ENCODE measurements at regions not wholly inside any gene's neighbourhood (a gene's known extent, or its start where the extent isn't known, plus 50 kb on each side); places are given as distances from the start of the nearest gene placed in this dataset.
A peak's percentile ranks its signal among the peaks of the same experiment; 100 is the strongest.

GRCh38 chr18:77520767-77521166 lies 271.1 kb downstream of the GALR1 start:
- no peak overlapping the region for H3K4me3 ChIP-seq
- H3K9me3 ChIP-seq: no peaks in the 10 kb centered on the region
- 73 to 83% (median 81%) methylated on average over 5 of the region's 5 CpGs for WGBS, 4 donors
- no peaks in the 10 kb centered on the region for H3K36me3 ChIP-seq
- no peak for TF ChIP-seq CTCF (IDR thresholded peaks at IDR 0.05)
- TF ChIP-seq POLR2A (IDR thresholded peaks at IDR 0.05): no peak
- H3K27ac ChIP-seq: no peak overlapping the region
- no peaks in the 10 kb centered on the region for H3K27me3 ChIP-seq
- ATAC-seq (no peak), DNase-seq (no peak)
- H3K4me1 ChIP-seq: no peaks in the 10 kb centered on the region
- intact Hi-C loops (cut with DNase I): no loop called here

- intact Hi-C loops (cut with DNase I): no loop called here
- ATAC-seq (peak in 3 of 4 donors; percentile 72 to 95 (median 72)), DNase-seq (no peak)
- no peaks in the 10 kb centered on the region for H3K9me3 ChIP-seq
- no peaks in the 10 kb centered on the region for H3K27me3 ChIP-seq
- H3K4me1 ChIP-seq: no peaks in the 10 kb centered on the region
- 59 to 72% (median 63%) methylated on average over 9 of the region's 9 CpGs for WGBS, 4 donors
- TF ChIP-seq POLR2A (IDR thresholded peaks at IDR 0.05) (no peak), CTCF (IDR thresholded peaks at IDR 0.05) (no peak)
- H3K4me3 ChIP-seq: no peak overlapping the region
- no peaks in the 10 kb centered on the region for H3K36me3 ChIP-seq
- no peak overlapping the region for H3K27ac ChIP-seq
Measured at GRCh38 chr18:77522051-77522675, 272.5 kb downstream of the GALR1 start.

GRCh38 chr18:77524909-77525308 lies 275.3 kb downstream of the GALR1 start:
- Histone ChIP-seq H3K36me3 (no peaks in the 10 kb centered on the region), H3K4me3 (no peak overlapping the region), H3K27ac (no peak overlapping the region), H3K9me3 (no peaks in the 10 kb centered on the region), H3K27me3 (no peaks in the 10 kb centered on the region), H3K4me1 (no peaks in the 10 kb centered on the region)
- no peak for DNase-seq
- TF ChIP-seq POLR2A (IDR thresholded peaks at IDR 0.05) (no peak), CTCF (IDR thresholded peaks at IDR 0.05) (no peak)
- no peak for ATAC-seq
- intact Hi-C loops (cut with DNase I): no loop called here
- 67 to 78% (median 74%) methylated on average over 7 of the region's 7 CpGs for WGBS, 4 donors

GRCh38 chr18:77526962-77527361 lies 277.3 kb downstream of the GALR1 start:
- WGBS, 4 donors: 83 to 90% (median 89%) methylated on average over 8 of the region's 8 CpGs
- TF ChIP-seq CTCF (IDR thresholded peaks at IDR 0.05) (no peak), POLR2A (IDR thresholded peaks at IDR 0.05) (no peak)
- Histone ChIP-seq H3K27ac (no peak overlapping the region), H3K36me3 (no peaks in the 10 kb centered on the region), H3K4me1 (no peaks in the 10 kb centered on the region), H3K4me3 (no peak overlapping the region), H3K27me3 (no peaks in the 10 kb centered on the region), H3K9me3 (no peaks in the 10 kb centered on the region)
- intact Hi-C loops (cut with DNase I): no loop called here
- ATAC-seq (no peak), DNase-seq (no peak)

Measured in heart left ventricle (tissue), 16 donors.